Adipocyte (in vitro differentiated cells): ENCODE measurements at regions not wholly inside any gene's neighbourhood (a gene's known extent, or its start where the extent isn't known, plus 50 kb on each side); places are given as distances from the start of the nearest gene placed in this dataset.

ENCODE experiments used
- DNase-seq: peaks from one replicate; pipeline ENCODE4 v3.0.0-alpha.2; 2015; ENCODE audit warnings: low read depth
- H3K27me3 ChIP-seq: replicated peaks from 2 replicates; pipeline ENCODE4 v1.7.0; 2013; ENCODE audit warnings: mild to moderate bottlenecking, low read length, moderate library complexity; ENCODE audit not compliant: control insufficient read depth, insufficient read depth
- H3K36me3 ChIP-seq: 2 replicates; pipeline ENCODE4 v1.7.0; 2013; ENCODE audit warnings: low read length, mild to moderate bottlenecking, moderate library complexity; ENCODE audit not compliant: control insufficient read depth, insufficient read depth, severe bottlenecking
- H3K4me1 ChIP-seq: 2 replicates; pipeline ENCODE4 v1.7.0; 2013; ENCODE audit warnings: mild to moderate bottlenecking, low read length, moderate library complexity; ENCODE audit not compliant: control insufficient read depth, insufficient read depth
- H3K4me3 ChIP-seq: 2 replicates; pipeline ENCODE4 v1.7.0; 2013; ENCODE audit warnings: mild to moderate bottlenecking, low read length, moderate library complexity
- H3K9ac ChIP-seq: 2 replicates; pipeline ENCODE4 v1.7.0; 2013; ENCODE audit warnings: mild to moderate bottlenecking, low read length, moderate library complexity
- H3K9me3 ChIP-seq: 2 replicates; pipeline ENCODE4 v1.7.0; 2013; ENCODE audit warnings: mild to moderate bottlenecking, low read length, moderate library complexity; ENCODE audit not compliant: control insufficient read depth

GRCh38 chr14:49014476-49014875 lies 571.7 kb downstream of the RPS29 start:
- H3K4me1 ChIP-seq = no peaks in the 10 kb centered on the region

GRCh38 chr14:49008363-49008762 lies 577.8 kb downstream of the RPS29 start:
- Histone ChIP-seq H3K27me3 (no peaks in the 10 kb centered on the region), H3K4me1 (no peaks in the 10 kb centered on the region), H3K36me3 (no peaks in the 10 kb centered on the region), H3K9me3 (no peaks in the 10 kb centered on the region), H3K4me3 (no peak overlapping the region), H3K9ac (no peak overlapping the region)
- no peak for DNase-seq

More at GRCh38 chr14:49014476-49014875, 571.7 kb downstream of the RPS29 start:
- H3K9me3 ChIP-seq = no peaks in the 10 kb centered on the region
- H3K27me3 ChIP-seq = no peaks in the 10 kb centered on the region
- DNase-seq = no peak
- no peak overlapping the region for H3K9ac ChIP-seq
- no peaks in the 10 kb centered on the region for H3K36me3 ChIP-seq
- no peak overlapping the region for H3K4me3 ChIP-seq

GRCh38 chr14:48991141-48991540 lies 595.0 kb downstream of the RPS29 start:
- Histone ChIP-seq H3K4me3 (no peak overlapping the region), H3K9ac (no peak overlapping the region), H3K9me3 (no peaks in the 10 kb centered on the region), H3K36me3 (no peaks in the 10 kb centered on the region), H3K4me1 (no peaks in the 10 kb centered on the region), H3K27me3 (no peaks in the 10 kb centered on the region)
- DNase-seq = no peak

GRCh38 chr14:48983351-48983888 lies 602.8 kb downstream of the RPS29 start:
- Histone ChIP-seq H3K4me3 (no peak overlapping the region), H3K4me1 (no peaks in the 10 kb centered on the region), H3K27me3 (no peaks in the 10 kb centered on the region), H3K36me3 (no peaks in the 10 kb centered on the region), H3K9ac (no peak overlapping the region), H3K9me3 (no peaks in the 10 kb centered on the region)
- DNase-seq = no peak

GRCh38 chr14:48974994-48975393 lies 611.2 kb downstream of the RPS29 start:
- Histone ChIP-seq H3K4me1 (peaks cover 6% of the 10 kb centered on the region), H3K36me3 (no peaks in the 10 kb centered on the region), H3K27me3 (no peaks in the 10 kb centered on the region), H3K9me3 (no peaks in the 10 kb centered on the region), H3K9ac (no peak overlapping the region), H3K4me3 (no peak overlapping the region)
- no peak for DNase-seq

GRCh38 chr14:48973151-48973550 lies 613.0 kb downstream of the RPS29 start:
- no peak overlapping the region for H3K4me3 ChIP-seq
- no peak for DNase-seq

GRCh38 chr14:48970943-48971342 lies 615.2 kb downstream of the RPS29 start:
- H3K27me3 ChIP-seq = no peaks in the 10 kb centered on the region
- DNase-seq = no peak
- H3K4me3 ChIP-seq = no peak overlapping the region
- no peaks in the 10 kb centered on the region for H3K36me3 ChIP-seq
- H3K9me3 ChIP-seq = no peaks in the 10 kb centered on the region
- peaks cover 6% of the 10 kb centered on the region for H3K4me1 ChIP-seq
- H3K9ac ChIP-seq = no peak overlapping the region

More at GRCh38 chr14:48973151-48973550, 613.0 kb downstream of the RPS29 start:
- no peak overlapping the region for H3K9ac ChIP-seq
- no peaks in the 10 kb centered on the region for H3K27me3 ChIP-seq
- no peaks in the 10 kb centered on the region for H3K9me3 ChIP-seq
- H3K4me1 ChIP-seq = peaks cover 6% of the 10 kb centered on the region
- H3K36me3 ChIP-seq = no peaks in the 10 kb centered on the region

- Histone ChIP-seq H3K36me3 (no peaks in the 10 kb centered on the region), H3K9me3 (no peaks in the 10 kb centered on the region), H3K4me1 (peaks cover 6% of the 10 kb centered on the region), H3K9ac (no peak overlapping the region), H3K4me3 (no peak overlapping the region), H3K27me3 (no peaks in the 10 kb centered on the region)
- no peak for DNase-seq
Observed at GRCh38 chr14:48967419-48967818, 618.8 kb downstream of the RPS29 start.

GRCh38 chr14:48963231-48963790 lies 622.9 kb downstream of the RPS29 start:
- no peaks in the 10 kb centered on the region for H3K36me3 ChIP-seq
- no peak overlapping the region for H3K9ac ChIP-seq
- H3K4me1 ChIP-seq = no peaks in the 10 kb centered on the region
- DNase-seq = no peak
- no peaks in the 10 kb centered on the region for H3K27me3 ChIP-seq
- no peaks in the 10 kb centered on the region for H3K9me3 ChIP-seq
- no peak overlapping the region for H3K4me3 ChIP-seq

GRCh38 chr14:48957486-48957885 lies 628.7 kb downstream of the RPS29 start:
- DNase-seq = no peak
- no peak overlapping the region for H3K4me3 ChIP-seq
- no peaks in the 10 kb centered on the region for H3K9me3 ChIP-seq
- no peak overlapping the region for H3K9ac ChIP-seq
- H3K27me3 ChIP-seq = no peaks in the 10 kb centered on the region
- no peaks in the 10 kb centered on the region for H3K36me3 ChIP-seq
- peaks cover 5% of the 10 kb centered on the region for H3K4me1 ChIP-seq

- H3K36me3 ChIP-seq = no peaks in the 10 kb centered on the region
Observed at GRCh38 chr14:48955857-48956256, 630.3 kb downstream of the RPS29 start.

GRCh38 chr14:48954446-48954845 lies 631.7 kb downstream of the RPS29 start:
- Histone ChIP-seq H3K4me3 (no peak overlapping the region), H3K9ac (no peak overlapping the region), H3K36me3 (no peaks in the 10 kb centered on the region), H3K4me1 (peaks cover 5% of the 10 kb centered on the region), H3K27me3 (no peaks in the 10 kb centered on the region), H3K9me3 (no peaks in the 10 kb centered on the region)
- no peak for DNase-seq

More at GRCh38 chr14:48955857-48956256, 630.3 kb downstream of the RPS29 start:
- no peaks in the 10 kb centered on the region for H3K27me3 ChIP-seq
- no peaks in the 10 kb centered on the region for H3K9me3 ChIP-seq
- H3K9ac ChIP-seq = no peak overlapping the region
- DNase-seq = no peak
- no peak overlapping the region for H3K4me3 ChIP-seq
- peaks cover 5% of the 10 kb centered on the region for H3K4me1 ChIP-seq
